ENCODE measurements at regions not wholly inside any gene's neighbourhood (a gene's known extent, or its start where the extent isn't known, plus 50 kb on each side); places are given as distances from the start of the nearest gene placed in this dataset.

- CTCF ChIA-PET = no interaction called here
- TF ChIP-seq RORB (CRISPR knock-in tag; IDR thresholded peaks at IDR 0.05) (no peak), JUN (CRISPR knock-in tag; IDR thresholded peaks at IDR 0.05) (no peak), PRDM15 (CRISPR knock-in tag; IDR thresholded peaks at IDR 0.05) (no peak), PREB (CRISPR knock-in tag; IDR thresholded peaks at IDR 0.05; ENCODE audit: borderline replicate concordance) (no peak), CREB1 (CRISPR knock-in tag; IDR thresholded peaks at IDR 0.05) (no peak), ZNF416 (CRISPR knock-in tag; IDR thresholded peaks at IDR 0.05) (no peak), CTCF (IDR thresholded peaks at IDR 0.05) (no peak), FOXK1 (CRISPR knock-in tag; IDR thresholded peaks at IDR 0.05) (no peak), EMX1 (CRISPR knock-in tag; IDR thresholded peaks at IDR 0.05) (no peak), ZNF121 (CRISPR knock-in tag; IDR thresholded peaks at IDR 0.05) (no peak), HMGXB4 (CRISPR knock-in tag; IDR thresholded peaks at IDR 0.05) (no peak), TP53 (CRISPR knock-in tag; IDR thresholded peaks at IDR 0.05) (no peak), ATF1 (CRISPR knock-in tag; IDR thresholded peaks at IDR 0.05) (no peak), ZNF232 (CRISPR knock-in tag; IDR thresholded peaks at IDR 0.05) (no peak)
- TF ChIP-seq, protein P1, sequence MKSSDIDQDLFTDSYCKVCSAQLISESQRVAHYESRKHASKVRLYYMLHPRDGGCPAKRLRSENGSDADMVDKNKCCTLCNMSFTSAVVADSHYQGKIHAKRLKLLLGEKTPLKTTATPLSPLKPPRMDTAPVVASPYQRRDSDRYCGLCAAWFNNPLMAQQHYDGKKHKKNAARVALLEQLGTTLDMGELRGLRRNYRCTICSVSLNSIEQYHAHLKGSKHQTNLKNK (CRISPR knock-in tag; IDR thresholded peaks at IDR 0.05) = no peak
- TF ChIP-seq, protein P2, sequence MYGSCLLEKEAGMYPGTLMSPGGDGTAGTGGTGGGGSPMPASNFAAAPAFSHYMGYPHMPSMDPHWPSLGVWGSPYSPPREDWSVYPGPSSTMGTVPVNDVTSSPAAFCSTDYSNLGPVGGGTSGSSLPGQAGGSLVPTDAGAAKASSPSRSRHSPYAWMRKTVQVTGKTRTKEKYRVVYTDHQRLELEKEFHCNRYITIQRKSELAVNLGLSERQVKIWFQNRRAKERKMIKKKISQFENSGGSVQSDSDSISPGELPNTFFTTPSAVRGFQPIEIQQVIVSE (CRISPR knock-in tag; IDR thresholded peaks at IDR 0.05; ENCODE audit: borderline replicate concordance) = no peak
- no peaks in the 10 kb centered on the region for H3K4me1 Mint-ChIP-seq
These were observed 485.4 kb downstream of the FRK start for GRCh38 chr6:115575285-115575684.

GRCh38 chr6:115573861-115574260, 486.8 kb downstream of the FRK start:
- Mint-ChIP-seq H3K9me3 (no peaks in the 10 kb centered on the region; the same call in 1 of the 2 replicates), H3K27ac (no peak overlapping the region), H3K36me3 (no peaks in the 10 kb centered on the region), H3K27me3 (ENCODE audit: low read depth) (no peaks in the 10 kb centered on the region), H3K4me1 (no peaks in the 10 kb centered on the region), H3K4me3 (no peak overlapping the region)
- CTCF ChIA-PET = no interaction called here
- POLR2A ChIA-PET = no interaction called here
- DNase-seq (ENCODE audit: low spot score) (no peak), ATAC-seq (no peak)
- no peak for TF ChIP-seq FOXJ3 (CRISPR knock-in tag; IDR thresholded peaks at IDR 0.05; ENCODE audit: borderline replicate concordance)
- TF ChIP-seq, protein P3, sequence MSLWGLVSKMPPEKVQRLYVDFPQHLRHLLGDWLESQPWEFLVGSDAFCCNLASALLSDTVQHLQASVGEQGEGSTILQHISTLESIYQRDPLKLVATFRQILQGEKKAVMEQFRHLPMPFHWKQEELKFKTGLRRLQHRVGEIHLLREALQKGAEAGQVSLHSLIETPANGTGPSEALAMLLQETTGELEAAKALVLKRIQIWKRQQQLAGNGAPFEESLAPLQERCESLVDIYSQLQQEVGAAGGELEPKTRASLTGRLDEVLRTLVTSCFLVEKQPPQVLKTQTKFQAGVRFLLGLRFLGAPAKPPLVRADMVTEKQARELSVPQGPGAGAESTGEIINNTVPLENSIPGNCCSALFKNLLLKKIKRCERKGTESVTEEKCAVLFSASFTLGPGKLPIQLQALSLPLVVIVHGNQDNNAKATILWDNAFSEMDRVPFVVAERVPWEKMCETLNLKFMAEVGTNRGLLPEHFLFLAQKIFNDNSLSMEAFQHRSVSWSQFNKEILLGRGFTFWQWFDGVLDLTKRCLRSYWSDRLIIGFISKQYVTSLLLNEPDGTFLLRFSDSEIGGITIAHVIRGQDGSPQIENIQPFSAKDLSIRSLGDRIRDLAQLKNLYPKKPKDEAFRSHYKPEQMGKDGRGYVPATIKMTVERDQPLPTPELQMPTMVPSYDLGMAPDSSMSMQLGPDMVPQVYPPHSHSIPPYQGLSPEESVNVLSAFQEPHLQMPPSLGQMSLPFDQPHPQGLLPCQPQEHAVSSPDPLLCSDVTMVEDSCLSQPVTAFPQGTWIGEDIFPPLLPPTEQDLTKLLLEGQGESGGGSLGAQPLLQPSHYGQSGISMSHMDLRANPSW (CRISPR knock-in tag; conservative IDR thresholded peaks at IDR 0.05; ENCODE audit: low read depth) = no peak
- TF ChIP-seq, protein P1 (CRISPR knock-in tag; IDR thresholded peaks at IDR 0.05) = no peak
- no peak for TF ChIP-seq GABPB1 (CRISPR knock-in tag; IDR thresholded peaks at IDR 0.05)
- TF ChIP-seq PRRX2 (CRISPR knock-in tag; IDR thresholded peaks at IDR 0.05) = no peak
- no peak for TF ChIP-seq KAT7 (CRISPR knock-in tag; IDR thresholded peaks at IDR 0.05; ENCODE audit: borderline replicate concordance)
- TF ChIP-seq IRF2 (CRISPR knock-in tag; IDR thresholded peaks at IDR 0.05; ENCODE audit: borderline replicate concordance, low read depth) = no peak
- no peak for TF ChIP-seq NFE2L1 (CRISPR knock-in tag; IDR thresholded peaks at IDR 0.05)
- TF ChIP-seq ZNF396 (CRISPR knock-in tag; IDR thresholded peaks at IDR 0.05; ENCODE audit: borderline replicate concordance) = no peak
- no peak for TF ChIP-seq ZNF121 (CRISPR knock-in tag; IDR thresholded peaks at IDR 0.05)

More at GRCh38 chr6:115575285-115575684, 485.4 kb downstream of the FRK start:
- Mint-ChIP-seq H3K36me3 (no peaks in the 10 kb centered on the region), H3K27me3 (ENCODE audit: low read depth) (no peaks in the 10 kb centered on the region), H3K27ac (no peak overlapping the region), H3K9me3 (no peaks in the 10 kb centered on the region), H3K4me3 (no peak overlapping the region)
- ATAC-seq = no peak
- DNase-seq (ENCODE audit: low spot score) = no peak
- POLR2A ChIA-PET = no interaction called here
